ENCODE measurements at regions not wholly inside any gene's neighbourhood (a gene's known extent, or its start where the extent isn't known, plus 50 kb on each side); places are given as distances from the start of the nearest gene placed in this dataset.

DNA sequence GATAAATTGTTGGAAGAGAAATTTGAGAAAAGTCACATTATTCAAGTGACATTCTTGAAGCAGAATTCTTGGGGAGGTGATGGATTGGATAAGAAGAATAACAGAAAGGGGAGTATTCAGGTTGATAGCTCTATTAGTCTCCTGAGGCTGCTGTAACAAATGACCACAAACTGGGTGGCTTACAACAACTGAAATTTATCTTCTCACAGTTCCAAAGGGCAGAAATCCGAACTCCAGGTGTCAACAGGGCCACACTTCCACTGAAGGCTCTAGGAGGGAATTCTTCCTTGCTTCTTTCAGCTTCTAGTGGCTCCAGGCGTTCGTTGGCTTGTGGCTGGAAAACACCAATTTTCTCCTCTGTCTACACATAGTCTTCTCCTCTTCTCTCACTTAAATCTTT lies 99.8 kb downstream of the TES start:
- Histone ChIP-seq H3K9me3 (replicated peaks; ENCODE audit: control insufficient read depth, low read depth, low read length) (no peaks in the 10 kb centered on the region), H3K27me3 (ENCODE audit: control insufficient read depth, insufficient read depth, low read length) (no peaks in the 10 kb centered on the region), H3K27ac (ENCODE audit: low read length) (no peak overlapping the region), H3K4me1 (ENCODE audit: control insufficient read depth, insufficient read depth, low read length) (no peaks in the 10 kb centered on the region), H3K36me3 (ENCODE audit: control insufficient read depth, insufficient read depth, low read length) (no peaks in the 10 kb centered on the region), H3K4me3 (ENCODE audit: low read length) (no peak overlapping the region)
- no peak for DNase-seq
- WGBS (ENCODE audit: insufficient coverage), result no CpG with 5 or more reads among the region's 3 CpGs

DNA sequence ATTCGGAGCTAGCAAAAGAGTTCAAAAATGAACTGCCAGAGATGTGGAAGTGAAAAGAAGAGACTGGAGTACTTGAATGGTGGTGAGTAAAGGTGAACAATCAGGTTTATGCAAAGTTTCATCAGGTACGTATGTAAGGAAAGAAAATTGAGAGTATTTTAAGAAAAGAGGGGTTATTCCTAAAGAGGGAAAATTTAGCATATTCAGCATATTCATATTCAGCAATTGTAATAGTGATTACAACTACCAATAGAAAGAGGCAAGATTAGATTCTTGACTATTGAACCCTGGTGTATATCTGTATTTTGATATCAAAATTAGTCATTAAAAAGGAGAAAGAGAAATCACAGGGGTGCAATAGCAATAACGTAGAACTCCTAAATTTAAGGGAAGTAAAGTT lies 100.9 kb downstream of the TES start:
- Histone ChIP-seq H3K36me3 (ENCODE audit: control insufficient read depth, insufficient read depth, low read length) (no peaks in the 10 kb centered on the region), H3K27me3 (ENCODE audit: control insufficient read depth, insufficient read depth, low read length) (no peaks in the 10 kb centered on the region), H3K4me1 (ENCODE audit: control insufficient read depth, insufficient read depth, low read length) (no peaks in the 10 kb centered on the region), H3K4me3 (ENCODE audit: low read length) (no peak overlapping the region), H3K9me3 (replicated peaks; ENCODE audit: control insufficient read depth, low read depth, low read length) (no peaks in the 10 kb centered on the region), H3K27ac (ENCODE audit: low read length) (no peak overlapping the region)
- WGBS (ENCODE audit: insufficient coverage), result 95% methylated on average over 1 of the region's 3 CpGs
- no peak for DNase-seq

DNA sequence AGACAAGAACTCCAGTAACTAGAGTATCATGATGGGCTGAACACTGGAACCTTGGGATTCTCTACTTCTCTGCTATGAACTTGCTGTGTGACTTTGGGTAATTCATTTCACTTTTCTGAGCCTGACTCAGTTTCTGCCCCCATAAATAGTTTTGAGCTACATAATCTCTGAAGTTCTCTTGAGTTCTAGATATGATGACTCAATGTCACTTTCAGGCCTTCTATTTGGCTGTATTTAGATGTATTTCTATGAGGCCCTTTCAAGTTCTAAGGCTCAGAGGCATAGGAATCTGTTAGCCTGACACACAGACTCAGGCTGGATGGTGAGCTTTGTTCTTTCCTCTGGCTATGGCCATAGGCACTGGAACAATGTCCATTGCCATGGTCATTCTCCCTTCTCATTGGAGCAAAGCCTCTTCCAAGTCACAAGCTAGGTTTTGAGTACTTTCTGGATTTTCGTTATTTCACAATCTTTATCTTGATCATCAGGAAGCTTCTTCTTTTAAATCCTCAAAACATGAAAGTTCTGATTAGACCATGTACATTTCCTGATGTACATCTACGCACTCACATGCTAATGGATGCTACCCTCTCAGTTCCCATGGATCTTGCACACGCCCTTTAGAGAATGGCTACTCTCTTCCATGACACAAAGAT lies 101.6 kb downstream of the TES start:
- no peak overlapping the region for H3K27ac ChIP-seq (ENCODE audit: low read length)
- H3K4me1 ChIP-seq (ENCODE audit: control insufficient read depth, insufficient read depth, low read length), result no peaks in the 10 kb centered on the region
- no peaks in the 10 kb centered on the region for H3K36me3 ChIP-seq (ENCODE audit: control insufficient read depth, insufficient read depth, low read length)
- DNase-seq, result no peak
- WGBS (ENCODE audit: insufficient coverage), result 100% methylated on average over 2 of the region's 3 CpGs
- H3K27me3 ChIP-seq (ENCODE audit: control insufficient read depth, insufficient read depth, low read length), result no peaks in the 10 kb centered on the region
- no peaks in the 10 kb centered on the region for H3K9me3 ChIP-seq (replicated peaks; ENCODE audit: control insufficient read depth, low read depth, low read length)
- H3K4me3 ChIP-seq (ENCODE audit: low read length), result no peak overlapping the region

DNA sequence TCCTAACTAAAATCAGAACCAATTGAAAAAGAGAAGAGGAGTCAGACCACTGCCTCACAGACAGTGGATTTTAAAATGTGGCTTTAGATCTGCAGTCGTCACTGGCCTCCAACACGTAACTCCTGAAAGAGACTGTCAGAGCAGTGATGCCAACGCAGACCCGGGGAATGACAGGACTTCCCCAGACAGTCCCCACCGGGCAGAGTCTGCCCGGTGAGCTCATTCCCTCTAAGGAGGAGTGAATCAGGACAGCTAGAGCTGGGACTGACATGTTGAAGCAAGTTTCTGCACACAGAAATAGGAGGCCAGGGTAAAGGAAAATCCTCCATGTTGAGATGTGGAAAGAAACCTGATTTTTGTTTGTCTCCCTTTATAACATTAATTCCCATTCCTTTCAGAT lies 105.0 kb downstream of the TES start:
- Histone ChIP-seq H3K36me3 (ENCODE audit: control insufficient read depth, insufficient read depth, low read length) (no peaks in the 10 kb centered on the region), H3K9me3 (replicated peaks; ENCODE audit: control insufficient read depth, low read depth, low read length) (no peaks in the 10 kb centered on the region), H3K4me3 (ENCODE audit: low read length) (no peak overlapping the region), H3K4me1 (ENCODE audit: control insufficient read depth, insufficient read depth, low read length) (no peaks in the 10 kb centered on the region), H3K27me3 (ENCODE audit: control insufficient read depth, insufficient read depth, low read length) (no peaks in the 10 kb centered on the region), H3K27ac (ENCODE audit: low read length) (no peak overlapping the region)
- DNase-seq, result no peak
- 66% methylated on average over 6 of the region's 6 CpGs for WGBS (ENCODE audit: insufficient coverage)

DNA sequence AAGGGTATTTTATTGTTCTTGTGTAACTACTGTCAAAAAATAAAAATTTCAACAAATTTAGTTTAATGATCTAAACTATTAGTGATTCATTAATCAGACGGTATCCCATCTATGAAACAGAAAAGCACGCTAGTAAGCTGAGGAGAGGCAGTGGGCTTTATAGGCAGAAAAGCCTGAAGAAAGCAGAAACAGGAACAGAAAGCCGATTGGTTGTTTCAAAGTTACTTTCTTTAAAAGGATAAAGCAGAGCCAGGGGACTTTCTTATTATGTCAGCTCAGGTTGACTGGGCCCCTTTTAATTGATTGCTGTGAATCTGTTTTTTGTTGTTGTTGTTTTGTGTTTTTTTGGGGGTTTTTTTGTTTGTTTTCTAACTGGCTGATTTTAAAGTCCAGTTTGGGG lies 105.5 kb downstream of the TES start:
- Histone ChIP-seq H3K9me3 (replicated peaks; ENCODE audit: control insufficient read depth, low read depth, low read length) (no peaks in the 10 kb centered on the region), H3K27ac (ENCODE audit: low read length) (no peak overlapping the region), H3K4me1 (ENCODE audit: control insufficient read depth, insufficient read depth, low read length) (no peaks in the 10 kb centered on the region), H3K4me3 (ENCODE audit: low read length) (no peak overlapping the region), H3K36me3 (ENCODE audit: control insufficient read depth, insufficient read depth, low read length) (no peaks in the 10 kb centered on the region), H3K27me3 (ENCODE audit: control insufficient read depth, insufficient read depth, low read length) (no peaks in the 10 kb centered on the region)
- no peak for DNase-seq
- WGBS (ENCODE audit: insufficient coverage), result no CpG with 5 or more reads among the region's 3 CpGs

DNA sequence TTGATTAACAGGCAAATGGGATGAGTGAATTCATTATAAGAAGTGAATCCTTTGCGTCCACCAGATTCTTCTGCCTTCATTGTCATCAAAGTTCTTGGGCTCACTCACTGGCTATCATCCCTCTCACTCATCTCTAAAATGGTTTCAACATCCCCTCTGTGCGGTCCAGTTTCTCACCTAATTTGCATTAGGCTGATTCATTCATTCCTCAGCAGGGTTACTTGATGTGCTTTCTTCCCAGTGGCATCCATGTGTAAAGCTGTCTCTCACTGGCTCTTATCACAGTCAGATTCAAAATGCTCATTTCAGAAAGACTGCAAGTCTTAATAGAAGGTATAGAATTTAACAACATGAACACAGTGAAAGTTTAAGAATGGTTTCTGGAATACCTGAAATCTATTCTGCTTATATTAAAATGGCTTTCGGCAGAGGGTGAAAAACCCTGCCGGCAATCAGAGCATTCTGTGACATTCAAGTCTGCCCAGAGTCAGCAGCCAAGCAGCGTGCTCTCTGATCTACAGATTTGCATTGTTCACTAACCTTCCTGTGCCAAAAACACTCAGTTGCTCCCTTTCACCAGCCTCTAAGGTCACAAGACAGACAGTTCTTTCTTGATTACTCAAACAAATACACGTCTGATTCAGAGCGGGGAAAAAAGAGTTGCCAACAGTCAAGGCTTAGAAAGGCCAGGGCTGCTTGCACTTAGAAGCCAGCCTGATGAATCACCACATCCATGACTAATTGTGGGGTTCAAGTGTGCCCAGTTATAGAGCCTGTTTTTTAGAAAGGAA lies 106.7 kb downstream of the TES start:
- Histone ChIP-seq H3K36me3 (ENCODE audit: control insufficient read depth, insufficient read depth, low read length) (no peaks in the 10 kb centered on the region), H3K27me3 (ENCODE audit: control insufficient read depth, insufficient read depth, low read length) (no peaks in the 10 kb centered on the region), H3K4me1 (ENCODE audit: control insufficient read depth, insufficient read depth, low read length) (no peaks in the 10 kb centered on the region), H3K4me3 (ENCODE audit: low read length) (no peak overlapping the region), H3K27ac (ENCODE audit: low read length) (no peak overlapping the region), H3K9me3 (replicated peaks; ENCODE audit: control insufficient read depth, low read depth, low read length) (no peaks in the 10 kb centered on the region)
- DNase-seq, result peak; percentile 81
- WGBS (ENCODE audit: insufficient coverage), result 61% methylated on average over 3 of the region's 7 CpGs

DNA sequence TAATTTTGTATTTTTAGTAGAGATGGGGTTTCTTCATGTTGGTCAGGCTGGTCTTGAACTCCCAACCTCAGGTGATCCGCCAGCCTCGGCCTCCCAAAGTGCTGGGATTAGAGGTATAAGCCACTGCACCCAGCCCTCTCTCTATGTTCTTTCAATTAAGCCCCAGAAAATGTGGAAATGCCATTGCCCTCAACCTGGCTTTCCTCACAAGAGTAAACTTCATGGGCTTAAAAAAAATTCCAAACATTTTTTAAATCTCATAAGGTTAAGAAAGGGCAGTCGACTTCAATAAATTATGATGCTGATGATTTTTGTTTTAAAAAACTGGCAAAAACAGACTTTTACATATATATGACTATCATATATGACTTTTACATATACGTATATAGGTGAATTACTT lies 107.6 kb downstream of the TES start:
- no peaks in the 10 kb centered on the region for H3K36me3 ChIP-seq (ENCODE audit: control insufficient read depth, insufficient read depth, low read length)
- no peak overlapping the region for H3K4me3 ChIP-seq (ENCODE audit: low read length)
- WGBS (ENCODE audit: insufficient coverage), result no CpG with 5 or more reads among the region's 4 CpGs
- H3K4me1 ChIP-seq (ENCODE audit: control insufficient read depth, insufficient read depth, low read length), result no peaks in the 10 kb centered on the region
- H3K27me3 ChIP-seq (ENCODE audit: control insufficient read depth, insufficient read depth, low read length), result no peaks in the 10 kb centered on the region
- no peaks in the 10 kb centered on the region for H3K9me3 ChIP-seq (replicated peaks; ENCODE audit: control insufficient read depth, low read depth, low read length)
- no peak for DNase-seq
- H3K27ac ChIP-seq (ENCODE audit: low read length), result no peak overlapping the region

DNA sequence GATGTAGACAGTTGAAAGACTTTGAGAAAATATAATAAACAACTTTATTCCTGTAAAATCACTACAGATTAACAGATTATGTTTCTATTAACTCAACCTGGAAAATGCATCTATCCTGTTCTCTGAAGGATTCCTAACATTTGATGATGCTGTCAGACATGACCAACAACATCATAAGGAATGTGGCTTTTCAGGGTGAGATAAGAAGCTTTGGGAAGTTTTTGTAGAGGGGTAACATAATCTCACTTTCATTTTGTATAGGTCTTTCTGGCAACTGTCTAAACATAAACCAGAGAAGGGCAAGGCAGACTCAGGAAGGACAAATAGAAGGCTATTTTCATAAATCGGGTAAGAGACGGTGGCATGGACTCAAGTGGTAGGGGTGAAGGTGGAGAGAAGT lies 112.2 kb downstream of the TES start:
- 93% methylated on average over 2 of the region's 2 CpGs for WGBS (ENCODE audit: insufficient coverage)
- H3K4me1 ChIP-seq (ENCODE audit: control insufficient read depth, insufficient read depth, low read length), result no peaks in the 10 kb centered on the region
- no peaks in the 10 kb centered on the region for H3K9me3 ChIP-seq (replicated peaks; ENCODE audit: control insufficient read depth, low read depth, low read length)
- no peak for DNase-seq
- H3K27me3 ChIP-seq (ENCODE audit: control insufficient read depth, insufficient read depth, low read length), result no peaks in the 10 kb centered on the region
- H3K27ac ChIP-seq (ENCODE audit: low read length), result no peak overlapping the region
- H3K4me3 ChIP-seq (ENCODE audit: low read length), result no peak overlapping the region
- H3K36me3 ChIP-seq (ENCODE audit: control insufficient read depth, insufficient read depth, low read length), result no peaks in the 10 kb centered on the region

DNA sequence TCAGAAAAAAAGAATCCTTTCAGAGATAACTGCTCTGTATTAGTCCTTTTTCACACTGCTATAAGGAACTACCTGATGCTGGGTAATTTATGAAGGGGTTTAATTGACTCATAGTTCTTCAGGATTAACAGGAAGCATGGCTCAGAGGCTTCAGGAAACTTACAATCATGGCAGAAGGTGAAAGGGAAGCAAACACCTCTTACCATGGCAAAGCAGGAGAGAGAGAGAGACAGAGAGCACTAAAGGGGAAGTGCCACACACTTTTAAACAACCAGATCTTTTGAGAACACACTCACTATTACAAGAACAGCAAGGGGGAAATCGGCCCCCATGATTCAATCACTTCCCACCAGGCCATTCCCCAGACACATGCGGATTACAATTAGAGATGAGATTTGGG lies 114.2 kb downstream of the TES start:
- no peak overlapping the region for H3K27ac ChIP-seq (ENCODE audit: low read length)
- H3K36me3 ChIP-seq (ENCODE audit: control insufficient read depth, insufficient read depth, low read length), result no peaks in the 10 kb centered on the region
- no peaks in the 10 kb centered on the region for H3K9me3 ChIP-seq (replicated peaks; ENCODE audit: control insufficient read depth, low read depth, low read length)
- DNase-seq, result no peak
- H3K4me1 ChIP-seq (ENCODE audit: control insufficient read depth, insufficient read depth, low read length), result no peaks in the 10 kb centered on the region
- no peaks in the 10 kb centered on the region for H3K27me3 ChIP-seq (ENCODE audit: control insufficient read depth, insufficient read depth, low read length)
- WGBS (ENCODE audit: insufficient coverage), result no CpG with 5 or more reads among the region's 2 CpGs
- no peak overlapping the region for H3K4me3 ChIP-seq (ENCODE audit: low read length)

DNA sequence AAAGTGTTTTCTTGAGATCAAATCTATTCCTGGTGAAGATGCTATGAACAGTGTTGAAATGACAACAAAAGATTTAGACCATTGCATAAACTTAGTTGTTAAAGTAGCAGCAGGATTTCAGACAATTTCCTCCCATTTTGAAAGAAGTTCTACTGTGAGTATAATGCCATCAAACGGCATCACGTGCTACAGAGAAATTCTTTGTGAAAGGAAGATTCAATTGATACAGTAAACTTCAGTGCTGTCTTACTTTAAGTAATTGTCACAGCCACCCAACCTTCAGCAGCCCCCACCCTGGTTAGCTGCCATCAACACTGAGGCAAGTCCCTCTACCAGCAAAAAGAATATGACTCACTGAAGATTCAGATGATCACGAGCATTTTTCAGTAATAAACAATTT lies 115.2 kb downstream of the TES start:
- H3K9me3 ChIP-seq (replicated peaks; ENCODE audit: control insufficient read depth, low read depth, low read length), result no peaks in the 10 kb centered on the region
- DNase-seq, result no peak
- no peak overlapping the region for H3K4me3 ChIP-seq (ENCODE audit: low read length)
- no peaks in the 10 kb centered on the region for H3K27me3 ChIP-seq (ENCODE audit: control insufficient read depth, insufficient read depth, low read length)
- no peak overlapping the region for H3K27ac ChIP-seq (ENCODE audit: low read length)
- no peaks in the 10 kb centered on the region for H3K4me1 ChIP-seq (ENCODE audit: control insufficient read depth, insufficient read depth, low read length)
- H3K36me3 ChIP-seq (ENCODE audit: control insufficient read depth, insufficient read depth, low read length), result no peaks in the 10 kb centered on the region
- WGBS (ENCODE audit: insufficient coverage), result no CpG with 5 or more reads among the region's 3 CpGs

All from muscle of leg (tissue), 3 donors.